GM23338 (cell line): ENCODE measurements at regions not wholly inside any gene's neighbourhood (a gene's known extent, or its start where the extent isn't known, plus 50 kb on each side); places are given as distances from the start of the nearest gene placed in this dataset.

ENCODE experiments used
- ATAC-seq: fragments of 200-7000 bp; cut with Tn5 transposase; 3 replicates; pipeline ENCODE4 v1.9.1; 2020
- DNase-seq: peaks from one replicate; pipeline ENCODE4 v3.0.0-alpha.2; 2015; ENCODE audit warnings: low spot score
- H2AFZ ChIP-seq: fragments of 200-600 bp; sonication (generic); 2 replicates; pipeline ENCODE4 v1.8.0; 2016; ENCODE audit warnings: antibody characterized with exemption, mild to moderate bottlenecking, moderate library complexity
- H3F3A ChIP-seq: fragments of 200-600 bp; sonication (generic); replicated peaks from 2 replicates; pipeline ENCODE4 v1.8.0; 2017; ENCODE audit warnings: antibody characterized with exemption, mixed run types, low read depth
- H3K27ac ChIP-seq: fragments of 200-600 bp; sonication (generic); 2 replicates; pipeline ENCODE4 v1.6.1; 2016; ENCODE audit warnings: low read depth
- H3K27me3 ChIP-seq: fragments of 200-600 bp; sonication (generic); 2 replicates; pipeline ENCODE4 v1.8.0; 2016; ENCODE audit warnings: mild to moderate bottlenecking, mixed run types, moderate library complexity; ENCODE audit not compliant: insufficient read depth
- H3K36me3 ChIP-seq: fragments of 200-600 bp; sonication (generic); 2 replicates; pipeline ENCODE4 v1.8.0; 2016; ENCODE audit warnings: mild to moderate bottlenecking; ENCODE audit not compliant: insufficient read depth
- H3K4me1 ChIP-seq: fragments of 200-600 bp; sonication (generic); 2 replicates; pipeline ENCODE4 v1.8.0; 2016; ENCODE audit warnings: mild to moderate bottlenecking, moderate library complexity; ENCODE audit not compliant: insufficient read depth
- H3K4me2 ChIP-seq: fragments of 200-600 bp; sonication (generic); 2 replicates; pipeline ENCODE4 v1.7.1; 2017; ENCODE audit warnings: mixed run types
- H3K4me3 ChIP-seq: fragments of 200-600 bp; sonication (generic); 2 replicates; pipeline ENCODE4 v1.6.1; 2016; ENCODE audit warnings: mixed run types
- H3K79me2 ChIP-seq: fragments of 200-600 bp; sonication (generic); replicated peaks from 2 replicates; pipeline ENCODE4 v1.8.0; 2017; ENCODE audit warnings: mild to moderate bottlenecking; ENCODE audit not compliant: insufficient read depth
- H3K9me2 ChIP-seq: fragments of 200-600 bp; sonication (generic); 2 replicates; pipeline ENCODE4 v1.8.0; 2017; ENCODE audit not compliant: insufficient read depth
- H4K20me1 ChIP-seq: fragments of 200-600 bp; sonication (generic); replicated peaks from 2 replicates; pipeline ENCODE4 v1.8.0; 2017; ENCODE audit warnings: mild to moderate bottlenecking; ENCODE audit not compliant: insufficient read depth
- H3K27ac Mint-ChIP-seq: 2 replicates; pipeline ENCODE4 v1.8.0; 2020; ENCODE audit warnings: inconsistent platforms, mild to moderate bottlenecking, moderate library complexity, mixed read lengths
- H3K27me3 Mint-ChIP-seq: 3 replicates; pipeline ENCODE4 v1.8.0; 2022; ENCODE audit warnings: low read depth, mild to moderate bottlenecking, moderate library complexity, mixed read lengths, inconsistent platforms; ENCODE audit not compliant: insufficient read depth, poor library complexity
- H3K36me3 Mint-ChIP-seq: 3 replicates; pipeline ENCODE4 v1.8.0; 2021; ENCODE audit warnings: low read depth, mild to moderate bottlenecking, inconsistent platforms, moderate library complexity, mixed read lengths
- H3K4me1 Mint-ChIP-seq: 3 replicates; pipeline ENCODE4 v1.8.0; 2020; ENCODE audit warnings: mild to moderate bottlenecking, inconsistent platforms, mixed read lengths
- H3K4me3 Mint-ChIP-seq: 3 replicates; pipeline ENCODE4 v1.8.0; 2021; ENCODE audit warnings: moderate library complexity, mild to moderate bottlenecking, inconsistent platforms, mixed read lengths
- H3K9me3 Mint-ChIP-seq: 3 replicates; pipeline ENCODE4 v1.8.0; 2020; ENCODE audit warnings: moderate library complexity, mild to moderate bottlenecking, inconsistent platforms, mixed read lengths
- EZH2 ChIP-seq: fragments of 200-600 bp; sonication (generic); IDR thresholded peaks from one replicate; pipeline ENCODE4 v1.8.0; 2017; ENCODE audit warnings: antibody characterized with exemption, mild to moderate bottlenecking, low read depth; ENCODE audit not compliant: unreplicated experiment
- NANOG ChIP-seq: IDR thresholded peaks from 2 replicates; pipeline ENCODE4 v1.6.1; 2016; ENCODE audit warnings: antibody characterized with exemption, borderline replicate concordance
- STAT1 ChIP-seq: IDR thresholded peaks from one replicate; pipeline ENCODE4 v1.6.1; 2016; ENCODE audit warnings: antibody characterized with exemption; ENCODE audit not compliant: unreplicated experiment
- ZNF462 ChIP-seq: fragments of 250-450 bp; sonication (Bioruptor Pico); IDR thresholded peaks from 2 replicates; pipeline ENCODE4 v1.5.0; 2020; ENCODE audit warnings: mild to moderate bottlenecking, moderate library complexity

- TF ChIP-seq ZNF462 (CRISPR knock-in tag) = no peak
- no peak for TF ChIP-seq NANOG
These were observed 133.4 kb downstream of the BANF2 start (continued) for GRCh38 chr20:17833036-17833674.

GRCh38 chr20:17832236-17832915 lies 132.6 kb downstream of the BANF2 start:
- H3K4me3 ChIP-seq = no peak overlapping the region
- H3K79me2 ChIP-seq = no peaks in the 10 kb centered on the region
- peaks cover 12% of the 10 kb centered on the region for H3K4me1 ChIP-seq
- no peaks in the 10 kb centered on the region for H3F3A ChIP-seq
- H3K9me3 Mint-ChIP-seq = no peaks in the 10 kb centered on the region
- DNase-seq (no peak), ATAC-seq (no peak)
- peaks cover 25% of the 10 kb centered on the region for H3K4me1 Mint-ChIP-seq
- H4K20me1 ChIP-seq = no peaks in the 10 kb centered on the region
- H3K36me3 ChIP-seq = no peaks in the 10 kb centered on the region
- H3K36me3 Mint-ChIP-seq = no peaks in the 10 kb centered on the region
- no peak overlapping the region for H3K4me2 ChIP-seq
- no peaks in the 10 kb centered on the region for H3K27me3 ChIP-seq
- no peaks in the 10 kb centered on the region for H3K9me2 ChIP-seq
- no peak overlapping the region for H3K4me3 Mint-ChIP-seq
- H3K27me3 Mint-ChIP-seq = peaks cover 8% of the 10 kb centered on the region
- H2AFZ ChIP-seq = no peak overlapping the region
- H3K27ac ChIP-seq = no peak overlapping the region
- H3K27ac Mint-ChIP-seq = no peak overlapping the region
- TF ChIP-seq STAT1 (no peak), EZH2 (no peak), ZNF462 (CRISPR knock-in tag) (no peak)
